K562 (cell line): ENCODE measurements at regions not wholly inside any gene's neighbourhood (a gene's known extent, or its start where the extent isn't known, plus 50 kb on each side); places are given as distances from the start of the nearest gene placed in this dataset.

Source experiments
- ATAC-seq: fragments of 200-7000 bp; cut with Tn5 transposase; 3 replicates; pipeline ENCODE4 v1.9.1; 2020; ENCODE audit warnings: moderate library complexity
- BruUV-seq: library from RNA; stranded (reverse); fragments of 400-500 nt; replicated peaks from 2 replicates; lab custom pipeline; 2021; lab: Mats Ljungman, UMichigan
- CTCF ChIA-PET: fragments of 300-600 bp; formaldehyde crosslinking; extraction: SDS; loops from one replicate; lab custom pipeline; 2021; ENCODE audit warnings: low intra/inter-chr PET ratio; lab: Yijun Ruan, JAX
- POLR2A ChIA-PET: fragments of 300-600, 350-650 bp; sonication (Branson Sonifier 250); formaldehyde crosslinking; extraction: SDS; loops from one replicate; lab custom pipeline; 2021; ENCODE audit warnings: antibody characterized with exemption, inconsistent platforms; lab: Yijun Ruan, JAX
- DNase-seq, 4 experiments: peaks; one replicate each; pipeline versions ENCODE4 v3.0.0 to v3.0.0-alpha.2; 2011 to 2018; ENCODE audit warnings: low spot score in 3 of 4, mixed read lengths in 3 of 4; ENCODE audit errors: extremely low read depth in 1 of 4
- FAIRE-seq: peaks from 2 replicates; lab custom pipeline; 2011; peaks lifted over from hg19 to GRCh38; lab: Jason Lieb, UNC
- H2AFZ ChIP-seq: 2 replicates; pipeline ENCODE4 v1.6.0; 2011; ENCODE audit warnings: low read depth, low read length, control low read depth, inconsistent platforms
- H3K27ac ChIP-seq: fragments of 200-600 bp; 3 replicates; pipeline ENCODE4 v1.8.0; 2011; ENCODE audit warnings: low read depth, mild to moderate bottlenecking, control low read depth, inconsistent platforms, low read length, moderate library complexity, mixed read lengths; ENCODE audit errors: extremely low read depth
- H3K27me3 ChIP-seq, 2 experiments: fragments of 300-600 bp in 1 of 2; 2 replicates in 1 of 2; 3 replicates in 1 of 2; pipeline versions ENCODE4 v1.6.0 to v1.8.0; 2011; ENCODE audit warnings: inconsistent platforms in 2 of 2, low read length in 2 of 2, mild to moderate bottlenecking in 1 of 2, mixed read lengths in 1 of 2, moderate library complexity in 1 of 2; ENCODE audit not compliant: control insufficient read depth in 2 of 2, insufficient read depth in 2 of 2
- H3K36me3 ChIP-seq: fragments of 300-600 bp; 3 replicates; pipeline ENCODE4 v1.8.0; 2011; ENCODE audit warnings: mild to moderate bottlenecking, low read length, inconsistent platforms; ENCODE audit not compliant: control insufficient read depth, insufficient read depth
- H3K4me1 ChIP-seq, 2 experiments: fragments of 200-600 bp in 1 of 2; replicated peaks in 1 of 2; 2 replicates in 1 of 2; 3 replicates in 1 of 2; pipeline versions ENCODE4 v1.5.1 to v1.8.0; 2011; ENCODE audit warnings: inconsistent platforms in 2 of 2, low read length in 2 of 2, mild to moderate bottlenecking in 1 of 2, mixed read lengths in 1 of 2, moderate library complexity in 1 of 2; ENCODE audit not compliant: control insufficient read depth in 2 of 2, insufficient read depth in 2 of 2
- H3K4me2 ChIP-seq: 2 replicates; pipeline ENCODE4 v1.6.1; 2011; ENCODE audit warnings: low read length, control low read depth, inconsistent platforms, mixed read lengths; ENCODE audit not compliant: insufficient read depth
- H3K4me3 ChIP-seq: fragments of 200-600 bp; sonication (generic), shearing (Covaris generic); 2 replicates; pipeline ENCODE4 v1.5.1; 2016; ENCODE audit warnings: control low read depth, inconsistent platforms
- H3K79me2 ChIP-seq: fragments of 200-600 bp; 3 replicates; pipeline ENCODE4 v1.8.0; 2011; ENCODE audit warnings: low read length, inconsistent platforms; ENCODE audit not compliant: control insufficient read depth, insufficient read depth
- H3K9ac ChIP-seq, 2 experiments: 2 replicates each; pipeline versions ENCODE4 v1.6.0 to v1.6.1; 2011; ENCODE audit warnings: low read depth in 2 of 2, low read length in 2 of 2, control low read depth in 1 of 2, inconsistent platforms in 1 of 2, mild to moderate bottlenecking in 1 of 2, mixed read lengths in 1 of 2; ENCODE audit not compliant: insufficient read depth in 1 of 2
- H3K9me1 ChIP-seq: one replicate; pipeline ENCODE4 v1.6.0; 2011; ENCODE audit warnings: inconsistent platforms, mild to moderate bottlenecking, low read length, moderate library complexity; ENCODE audit not compliant: control insufficient read depth, insufficient read depth
- H3K9me3 ChIP-seq: replicated peaks from 2 replicates; pipeline ENCODE4 v1.5.1; 2011; ENCODE audit warnings: low read depth, low read length, inconsistent platforms; ENCODE audit not compliant: control insufficient read depth, insufficient read depth
- H4K20me1 ChIP-seq: replicated peaks from 2 replicates; pipeline ENCODE4 v1.6.1; 2011; ENCODE audit warnings: low read length, inconsistent platforms, mixed read lengths; ENCODE audit not compliant: control insufficient read depth, insufficient read depth
- BCL6 ChIP-seq: fragments of 250-450 bp; sonication (Bioruptor Pico); IDR thresholded peaks from 2 replicates; pipeline ENCODE4 v1.4.0; 2020
- BMI1 ChIP-seq: fragments of 150-350 bp; IDR thresholded peaks from 2 replicates; pipeline ENCODE4 v1.6.1; 2014; ENCODE audit warnings: low read length
- CBX3 ChIP-seq, 2 experiments: IDR thresholded peaks; 1 replicate in 1 of 2; 2 replicates in 1 of 2; pipeline ENCODE4 v1.6.1; 2012; ENCODE audit warnings: inconsistent platforms in 2 of 2, low read length in 2 of 2, borderline replicate concordance in 1 of 2, control low read depth in 1 of 2
- CHD2 ChIP-seq: IDR thresholded peaks from 2 replicates; pipeline ENCODE4 v1.6.1; 2011; ENCODE audit warnings: low read depth, low read length
- ESRRA ChIP-seq: fragments of 450-650 bp; IDR thresholded peaks from 2 replicates; pipeline ENCODE4 v1.6.1; 2014; ENCODE audit warnings: low read depth, mild to moderate bottlenecking, moderate library complexity, borderline replicate concordance
- ETS2 ChIP-seq: IDR thresholded peaks from 2 replicates; pipeline ENCODE4 v1.6.1; 2016; ENCODE audit warnings: borderline replicate concordance, missing genetic modification characterization, mild to moderate bottlenecking, moderate library complexity, missing compliant biosample characterization; ENCODE audit not compliant: poor library complexity, severe bottlenecking
- HDAC8 ChIP-seq: fragments of 450-650 bp; IDR thresholded peaks from 2 replicates; pipeline ENCODE4 v1.6.1; 2016; ENCODE audit warnings: mild to moderate bottlenecking, missing genetic modification characterization, moderate library complexity, missing compliant biosample characterization
- HNRNPLL ChIP-seq: fragments of 200-400 bp; formaldehyde crosslinking; IDR thresholded peaks from 2 replicates; pipeline ENCODE4 v1.6.1; 2017; ENCODE audit warnings: low read length, low read depth, mild to moderate bottlenecking; ENCODE audit not compliant: poor library complexity, severe bottlenecking
- HOMEZ ChIP-seq: fragments of 250-450 bp; sonication (Bioruptor Pico); IDR thresholded peaks from 2 replicates; pipeline ENCODE4 v1.4.0; 2020; ENCODE audit warnings: mild to moderate bottlenecking, moderate library complexity
- LARP7 ChIP-seq: fragments of 450-650 bp; IDR thresholded peaks from 2 replicates; pipeline ENCODE4 v1.6.1; 2016
- RBM17 ChIP-seq: fragments of 200-400 bp; formaldehyde crosslinking; IDR thresholded peaks from 2 replicates; pipeline ENCODE4 v1.6.1; 2017; ENCODE audit warnings: low read depth, mild to moderate bottlenecking, low read length, borderline replicate concordance
- SNRNP70 ChIP-seq: fragments of 200-400 bp; formaldehyde crosslinking; optimal IDR thresholded peaks from 2 replicates; pipeline ENCODE3; 2017; ENCODE audit warnings: low read depth, low read length
- TOE1 ChIP-seq, 2 experiments: fragments of 450-650 bp in 1 of 2; sonication (generic) in 1 of 2; formaldehyde crosslinking in 1 of 2; IDR thresholded peaks; 2 replicates each; pipeline versions ENCODE4 v1.7.1 to v1.8.0; 2016 to 2022; ENCODE audit warnings: borderline replicate concordance in 2 of 2, mild to moderate bottlenecking in 2 of 2, antibody characterized with exemption in 1 of 2, inconsistent platforms in 1 of 2, low read depth in 1 of 2, missing genetic modification reagents in 1 of 2, moderate library complexity in 1 of 2
- XRCC4 ChIP-seq: IDR thresholded peaks from one replicate; pipeline ENCODE4 v1.6.1; 2011; ENCODE audit not compliant: insufficient read depth, insufficient read length; ENCODE audit errors: extremely low read depth
- ZNF23 ChIP-seq: fragments of 250-450 bp; sonication (Bioruptor Pico); IDR thresholded peaks from 2 replicates; pipeline ENCODE4 v1.4.0; 2020; ENCODE audit warnings: mild to moderate bottlenecking
- ZNF277 ChIP-seq: fragments of 250-450 bp; sonication (Bioruptor Pico); IDR thresholded peaks from 2 replicates; pipeline ENCODE4 v1.8.0; 2022; ENCODE audit warnings: inconsistent platforms, mild to moderate bottlenecking, moderate library complexity, borderline replicate concordance
- ZNF583 ChIP-seq: fragments of 250-450 bp; sonication (Bioruptor Pico); IDR thresholded peaks from 2 replicates; pipeline ENCODE4 v1.4.0; 2020
- ZNF584 ChIP-seq: fragments of 200-800 bp; sonication (Bioruptor generic); IDR thresholded peaks from 2 replicates; pipeline ENCODE4 v1.6.1; 2016; ENCODE audit warnings: low read depth, mild to moderate bottlenecking, missing genetic modification characterization, missing compliant biosample characterization
- ZNF639 ChIP-seq, 2 experiments: fragments of 200-800 bp in 1 of 2; sonication (Bioruptor generic) in 1 of 2; sonication (generic) in 1 of 2; formaldehyde crosslinking in 1 of 2; IDR thresholded peaks in 1 of 2; conservative IDR thresholded peaks in 1 of 2; 2 replicates each; pipeline versions ENCODE4 v1.5.0 to v1.6.1; 2016 to 2020; ENCODE audit warnings: missing compliant biosample characterization in 1 of 2, missing genetic modification characterization in 1 of 2, missing genetic modification reagents in 1 of 2
- ZNF766 ChIP-seq: fragments of 200-800 bp; sonication (Bioruptor generic); conservative IDR thresholded peaks from 2 replicates; pipeline ENCODE4 v1.6.1; 2016; ENCODE audit warnings: missing genetic modification characterization, missing compliant biosample characterization
- WGBS: fragments of 100-300 bp; shearing (Covaris generic); methylation state at CpG from one replicate; pipeline ENCODE4 v1.1.6; 2016; ENCODE audit warnings: low coverage, mixed read lengths; ENCODE audit not compliant: insufficient coverage; ENCODE audit errors: missing lambda C conversion rate; 5-methylcytosine and 5-hydroxymethylcytosine counted together
- in situ Hi-C: fragments of 300-500 bp; cut with MboI; formaldehyde crosslinking; loops from 4 replicates; pipeline ENCODE4 v1.15.0; 2018; ENCODE audit warnings: inconsistent platforms, mixed read lengths
- intact Hi-C: fragments of 100-400 bp; cut with micrococcal nuclease; formaldehyde crosslinking; loops from 2 replicates; pipeline ENCODE4 v1.14.2; 2022

- H3K9me3 ChIP-seq = no peaks in the 10 kb centered on the region
- H3K27me3 ChIP-seq = no peaks in the 10 kb centered on the region
- 0% methylated on average over 2 of the region's 2 CpGs for WGBS
- H3K79me2 ChIP-seq = no peaks in the 10 kb centered on the region
- H3K36me3 ChIP-seq = no peaks in the 10 kb centered on the region
- no peak overlapping the region for H3K4me2 ChIP-seq
- in situ Hi-C loops = no loop called here
- ChIA-PET CTCF (no interaction called here), POLR2A (no interaction called here)
- no peak overlapping the region for H2AFZ ChIP-seq
- intact Hi-C loops = no loop called here
- DNase-seq = no peak
- no peaks in the 10 kb centered on the region for H3K4me1 ChIP-seq
- no peak overlapping the region for H3K9ac ChIP-seq
- ATAC-seq = no peak
- no peak for FAIRE-seq
- TF ChIP-seq ZNF766 = no peak
- no peak for TF ChIP-seq SNRNP70
- no peak for TF ChIP-seq CBX3 (IDR thresholded peaks at IDR 0.05; ENCODE audit: borderline replicate concordance in 1 of 2, low read length in 2 of 2)
- TF ChIP-seq BMI1 = no peak
- TF ChIP-seq HOMEZ = no peak
- no peak for TF ChIP-seq ZNF584 (CRISPR knock-in tag)
- no peak for TF ChIP-seq XRCC4
- TF ChIP-seq CHD2 = no peak
- no peak for TF ChIP-seq HDAC8 (tag)
- no peak for TF ChIP-seq ZNF277 (CRISPR knock-in tag)
- no peak for TF ChIP-seq LARP7
- TF ChIP-seq ZNF639 (CRISPR knock-in tag; conservative IDR thresholded peaks at IDR 0.05 in 1 of 2, IDR thresholded peaks at IDR 0.05 in 1 of 2) = no peak
- TF ChIP-seq RBM17 = no peak
- TF ChIP-seq ZNF583 = no peak
- TF ChIP-seq TOE1 (IDR thresholded peaks at IDR 0.05; ENCODE audit: borderline replicate concordance) = no peak
- no peak for TF ChIP-seq TOE1 (CRISPR knock-in tag; IDR thresholded peaks at IDR 0.05; ENCODE audit: borderline replicate concordance, low read depth)
- TF ChIP-seq HNRNPLL = no peak
- no peak for TF ChIP-seq ZNF23 (CRISPR knock-in tag)
- TF ChIP-seq BCL6 = no peak
- no peak for TF ChIP-seq ESRRA
- no peak for TF ChIP-seq ETS2 (tag)
- H3K4me3 ChIP-seq = no peak overlapping the region
- no peaks in the 10 kb centered on the region for H3K9me1 ChIP-seq
- no peak overlapping the region for H3K27ac ChIP-seq
- no TSS peak for BruUV-seq
- H4K20me1 ChIP-seq = no peaks in the 10 kb centered on the region
Measured at GRCh38 chr5:57831932-57832331, 349.3 kb upstream of the ACTBL2 start.
